H1 (cell line): ENCODE measurements at regions not wholly inside any gene's neighbourhood (a gene's known extent, or its start where the extent isn't known, plus 50 kb on each side); places are given as distances from the start of the nearest gene placed in this dataset.

Experiments used
- CTCF ChIA-PET: fragments of 300-600 bp; sonication (Branson Sonifier 250); formaldehyde crosslinking; loops from one replicate; lab custom pipeline; 2021; ENCODE audit not compliant: partially characterized antibody; lab: Charles Lee
- POLR2A ChIA-PET: fragments of 300-600 bp; sonication (Branson Sonifier 250); formaldehyde crosslinking; loops from one replicate; lab custom pipeline; 2021; ENCODE audit warnings: inconsistent platforms; ENCODE audit not compliant: partially characterized antibody; lab: Charles Lee
- DNase-seq, 2 experiments: peaks; one replicate each; pipeline versions ENCODE4 v3.0.0 to v3.0.0-alpha.2; 2010 to 2022; ENCODE audit warnings: low spot score in 2 of 2, low read depth in 1 of 2, mixed read lengths in 1 of 2
- FAIRE-seq: peaks from 2 replicates; lab custom pipeline; 2011; peaks lifted over from hg19 to GRCh38; lab: Jason Lieb, UNC
- H2AFZ ChIP-seq: 2 replicates; pipeline ENCODE4 v1.8.1; 2012; ENCODE audit warnings: low read length, inconsistent platforms
- H2AK5ac ChIP-seq: 2 replicates; pipeline ENCODE4 v1.6.1; 2013; ENCODE audit warnings: low read depth, low read length
- H2BK120ac ChIP-seq: replicated peaks from 2 replicates; pipeline ENCODE3; 2013; ENCODE audit warnings: low read depth, low read length, inconsistent platforms
- H2BK12ac ChIP-seq: 2 replicates; pipeline ENCODE4 v1.6.1; 2013; ENCODE audit warnings: low read depth, low read length
- H2BK15ac ChIP-seq: 2 replicates; pipeline ENCODE4 v1.6.1; 2013; ENCODE audit warnings: low read length
- H2BK20ac ChIP-seq: 2 replicates; pipeline ENCODE4 v1.6.1; 2013; ENCODE audit warnings: low read length
- H2BK5ac ChIP-seq: 2 replicates; pipeline ENCODE4 v1.6.1; 2013; ENCODE audit warnings: low read depth, low read length
- H3K14ac ChIP-seq: 2 replicates; pipeline ENCODE4 v1.6.1; 2013; ENCODE audit warnings: inconsistent platforms; ENCODE audit not compliant: insufficient read length
- H3K18ac ChIP-seq: 2 replicates; pipeline ENCODE4 v1.6.1; 2013; ENCODE audit warnings: low read length; ENCODE audit errors: extremely low read depth
- H3K23ac ChIP-seq: 2 replicates; pipeline ENCODE4 v1.6.1; 2013; ENCODE audit warnings: inconsistent platforms; ENCODE audit not compliant: insufficient read length
- H3K23me2 ChIP-seq: 2 replicates; pipeline ENCODE4 v1.6.1; 2013; ENCODE audit warnings: low read depth, low read length
- H3K27ac ChIP-seq: 2 replicates; pipeline ENCODE4 v1.6.1; 2011; ENCODE audit warnings: low read depth, low read length, inconsistent platforms
- H3K27me3 ChIP-seq, 4 experiments: replicated peaks in 1 of 4; 1 replicate in 1 of 4; 2 replicates in 3 of 4; pipeline versions ENCODE4 v1.6.1 to v1.8.1; 2011 to 2013; ENCODE audit warnings: low read length in 3 of 4, mild to moderate bottlenecking in 3 of 4, inconsistent platforms in 2 of 4, mixed read lengths in 2 of 4, moderate library complexity in 1 of 4; ENCODE audit not compliant: control insufficient read depth in 3 of 4, insufficient read depth in 3 of 4; ENCODE audit errors: extremely low read depth in 1 of 4
- H3K36me3 ChIP-seq, 4 experiments: 2 replicates each; pipeline versions ENCODE4 v1.6.1 to v1.8.1; 2011 to 2013; ENCODE audit warnings: mild to moderate bottlenecking in 4 of 4, low read length in 3 of 4, moderate library complexity in 2 of 4, control low read depth in 1 of 4, inconsistent platforms in 1 of 4; ENCODE audit not compliant: insufficient read depth in 4 of 4, control insufficient read depth in 2 of 4
- H3K4ac ChIP-seq: replicated peaks from 2 replicates; pipeline ENCODE3; 2013; ENCODE audit warnings: low read length, low read depth, mixed read lengths, inconsistent platforms; ENCODE audit not compliant: insufficient read length
- H3K4me1 ChIP-seq, 4 experiments: replicated peaks in 1 of 4; 1 replicate in 1 of 4; 2 replicates in 3 of 4; pipeline versions ENCODE4 v1.6.1 to v1.8.1; 2011 to 2013; ENCODE audit warnings: low read length in 3 of 4, inconsistent platforms in 2 of 4, mixed read lengths in 1 of 4; ENCODE audit not compliant: insufficient read depth in 4 of 4, control insufficient read depth in 3 of 4
- H3K4me2 ChIP-seq, 2 experiments: 2 replicates each; pipeline versions ENCODE4 v1.6.1 to v1.8.1; 2011 to 2013; ENCODE audit warnings: low read depth in 2 of 2, low read length in 2 of 2, control low read depth in 1 of 2, inconsistent platforms in 1 of 2, mild to moderate bottlenecking in 1 of 2; ENCODE audit not compliant: insufficient read depth in 1 of 2
- H3K4me3 ChIP-seq, 4 experiments: fragments of 200-600, 300-600 bp in 1 of 4; sonication (generic), shearing (Covaris generic), sonication (Bioruptor Twin) in 1 of 4; 2 replicates each; pipeline versions ENCODE4 v1.5.1 to v1.8.1; 2011 to 2016; ENCODE audit warnings: low read length in 4 of 4, low read depth in 3 of 4, control low read depth in 2 of 4, inconsistent platforms in 2 of 4, mild to moderate bottlenecking in 2 of 4, mixed read lengths in 1 of 4, moderate library complexity in 1 of 4; ENCODE audit not compliant: insufficient read depth in 2 of 4; ENCODE audit errors: extremely low read depth in 1 of 4
- H3K56ac ChIP-seq: replicated peaks from 2 replicates; pipeline ENCODE3; 2013; ENCODE audit warnings: low read depth, mild to moderate bottlenecking, mixed read lengths, low read length, inconsistent platforms; ENCODE audit not compliant: insufficient read length
- H3K79me1 ChIP-seq: 2 replicates; pipeline ENCODE4 v1.6.1; 2013; ENCODE audit warnings: low read depth, low read length, control low read depth
- H3K79me2 ChIP-seq, 2 experiments: 2 replicates each; pipeline versions ENCODE4 v1.6.1 to v1.8.1; 2012 to 2013; ENCODE audit warnings: low read length in 2 of 2, mild to moderate bottlenecking in 2 of 2, inconsistent platforms in 1 of 2; ENCODE audit not compliant: insufficient read depth in 2 of 2, control insufficient read depth in 1 of 2
- H3K9ac ChIP-seq, 4 experiments: replicated peaks in 1 of 4; 1 replicate in 1 of 4; 2 replicates in 3 of 4; pipeline versions ENCODE4 v1.6.1 to v1.8.1; 2011 to 2013; ENCODE audit warnings: low read depth in 3 of 4, low read length in 3 of 4, control low read depth in 2 of 4, mild to moderate bottlenecking in 2 of 4, moderate library complexity in 2 of 4, inconsistent platforms in 1 of 4; ENCODE audit errors: extremely low read depth in 1 of 4
- H3K9me3 ChIP-seq, 2 experiments: 2 replicates each; pipeline versions ENCODE4 v1.6.1 to v1.8.1; 2012 to 2013; ENCODE audit warnings: mild to moderate bottlenecking in 2 of 2, moderate library complexity in 2 of 2, control low read depth in 1 of 2, inconsistent platforms in 1 of 2, low read depth in 1 of 2, low read length in 1 of 2, mixed read lengths in 1 of 2; ENCODE audit not compliant: insufficient read depth in 2 of 2
- H4K20me1 ChIP-seq, 2 experiments: replicated peaks in 1 of 2; 2 replicates each; pipeline versions ENCODE3 to v1.8.1; 2011 to 2013; ENCODE audit warnings: inconsistent platforms in 2 of 2, low read length in 2 of 2, mild to moderate bottlenecking in 1 of 2; ENCODE audit not compliant: insufficient read depth in 2 of 2, control insufficient read depth in 1 of 2
- H4K5ac ChIP-seq: 2 replicates; pipeline ENCODE4 v1.6.1; 2013; ENCODE audit warnings: low read length, low read depth, mixed read lengths, inconsistent platforms; ENCODE audit not compliant: insufficient read length
- H4K8ac ChIP-seq: 2 replicates; pipeline ENCODE4 v1.8.0; 2013; ENCODE audit warnings: mild to moderate bottlenecking, moderate library complexity, low read length, inconsistent platforms; ENCODE audit not compliant: insufficient read depth; ENCODE audit errors: extremely low read depth
- H4K91ac ChIP-seq: replicated peaks from 2 replicates; pipeline ENCODE3; 2013; ENCODE audit warnings: low read length, mixed read lengths, inconsistent platforms; ENCODE audit not compliant: insufficient read length
- CTCF ChIP-seq, 3 experiments: IDR thresholded peaks; 1 replicate in 2 of 3; 2 replicates in 1 of 3; pipeline versions ENCODE4 v1.5.1 to v1.6.1; 2011; ENCODE audit warnings: low read length in 3 of 3, mild to moderate bottlenecking in 3 of 3, inconsistent platforms in 2 of 3, low read depth in 1 of 3, moderate library complexity in 1 of 3; ENCODE audit not compliant: insufficient read depth in 1 of 3; ENCODE audit errors: control extremely low read depth in 1 of 3
- JUND ChIP-seq: IDR thresholded peaks from 2 replicates; pipeline ENCODE4 v1.6.1; 2011; ENCODE audit warnings: mild to moderate bottlenecking, improper control_type of control experiment, low read length
- KDM5A ChIP-seq: fragments of 200-600 bp; IDR thresholded peaks from 2 replicates; pipeline ENCODE4 v1.7.1; 2012; ENCODE audit warnings: mild to moderate bottlenecking, low read length, inconsistent platforms, mixed read lengths
- NRF1 ChIP-seq: IDR thresholded peaks from 2 replicates; pipeline ENCODE4 v1.6.1; 2011; ENCODE audit warnings: mild to moderate bottlenecking, low read depth, low read length, improper control_type of control experiment
- RXRA ChIP-seq: IDR thresholded peaks from 2 replicates; pipeline ENCODE4 v1.6.1; 2011; ENCODE audit warnings: low read depth, mild to moderate bottlenecking, low read length, moderate library complexity; ENCODE audit not compliant: insufficient read depth
- SAP30 ChIP-seq: fragments of 300-600 bp; sonication (generic); IDR thresholded peaks from 2 replicates; pipeline ENCODE4 v1.7.1; 2012; ENCODE audit warnings: low read length, moderate library complexity, mild to moderate bottlenecking, inconsistent platforms; ENCODE audit not compliant: insufficient read depth, insufficient replicate concordance
- SIRT6 ChIP-seq: IDR thresholded peaks from one replicate; pipeline ENCODE4 v1.7.1; 2012; ENCODE audit warnings: low read length, inconsistent platforms
- TAF7 ChIP-seq: optimal IDR thresholded peaks from 2 replicates; pipeline ENCODE3; 2011; ENCODE audit warnings: low read depth, mild to moderate bottlenecking, inconsistent platforms, low read length, moderate library complexity, borderline replicate concordance

GRCh38 chr20:1752045-1752444 is 94.5 kb upstream of the SIRPG start:
- FAIRE-seq = no peak

More at GRCh38 chr20:1752045-1752444, 94.5 kb upstream of the SIRPG start:
- Histone ChIP-seq H3K9ac (no peak overlapping the region), H3K56ac (no peak overlapping the region), H4K8ac (no peak overlapping the region), H2BK120ac (no peak overlapping the region), H4K20me1 (no peaks in the 10 kb centered on the region), H3K23ac (no peak overlapping the region), H3K4me2 (no peak overlapping the region), H3K79me1 (no peaks in the 10 kb centered on the region), H2AFZ (no peak overlapping the region), H2BK5ac (no peak overlapping the region), H3K18ac (no peak overlapping the region), H4K91ac (no peak overlapping the region), H2BK20ac (no peak overlapping the region), H3K9me3 (no peaks in the 10 kb centered on the region), H3K4ac (no peak overlapping the region), H3K14ac (no peak overlapping the region), H3K4me1 (peaks cover 0 to 3% (median 0%) of the 10 kb centered on the region in 4 experiments; a peak in 1 of 7 replicates), H3K27me3 (no peaks in the 10 kb centered on the region), H3K4me3 (no peak overlapping the region), H3K36me3 (no peaks in the 10 kb centered on the region), H2BK12ac (no peak overlapping the region), H2BK15ac (no peak overlapping the region), H3K79me2 (no peaks in the 10 kb centered on the region), H3K27ac (no peak overlapping the region), H3K23me2 (no peaks in the 10 kb centered on the region), H2AK5ac (no peak overlapping the region), H4K5ac (no peak overlapping the region)
- no peak for DNase-seq
- POLR2A ChIA-PET = no interaction called here
- no peak for TF ChIP-seq RXRA
- TF ChIP-seq JUND = no peak
- no peak for TF ChIP-seq SAP30
- no peak for TF ChIP-seq TAF7
- no peak for TF ChIP-seq NRF1
- no peak for TF ChIP-seq KDM5A
- TF ChIP-seq SIRT6 = no peak
- TF ChIP-seq CTCF (IDR thresholded peaks at IDR 0.05; ENCODE audit: control extremely low read depth in 1 of 3, insufficient read depth in 1 of 3, low read depth in 1 of 3, low read length in 3 of 3) = no peak
- CTCF ChIA-PET = interaction anchor here (1.1 to 2.0 kb wide), 3 partner anchors 12 to 219 kb away, joined by 3 to 6 read pairs (median 5); no protein-coding TSS in a partner anchor
